Spleen (tissue), 11 donors: ENCODE measurements at regions not wholly inside any gene's neighbourhood (a gene's known extent, or its start where the extent isn't known, plus 50 kb on each side); places are given as distances from the start of the nearest gene placed in this dataset.

Experiments
- DNase-seq: peaks from one replicate; pipeline ENCODE4 v3.0.0-alpha.2; 2020
- H3K27ac ChIP-seq, 8 donors: fragments of 200-600 bp; sonication (generic) in 7 of 8; 1 replicate in 4 of 8; 2 replicates in 4 of 8; pipeline versions ENCODE4 v1.5.0 to v1.8.0; 2016 to 2021; ENCODE audit warnings: inconsistent platforms in 4 of 8, mild to moderate bottlenecking in 4 of 8, moderate library complexity in 1 of 8
- H3K27me3 ChIP-seq, 7 donors: fragments of 200-600 bp; sonication (generic) in 6 of 7; replicated peaks in 1 of 7; 1 replicate in 4 of 7; 2 replicates in 3 of 7; pipeline versions ENCODE4 v1.5.0 to v1.8.0; 2016 to 2021; ENCODE audit warnings: inconsistent platforms in 3 of 7, mild to moderate bottlenecking in 1 of 7
- H3K36me3 ChIP-seq, 6 donors: fragments of 200-600 bp; sonication (generic) in 5 of 6; 1 replicate in 4 of 6; 2 replicates in 2 of 6; pipeline versions ENCODE4 v1.5.0 to v1.8.0; 2016 to 2021; ENCODE audit warnings: inconsistent platforms in 2 of 6
- H3K4me1 ChIP-seq, 6 donors: fragments of 200-600 bp; sonication (generic) in 5 of 6; 1 replicate in 3 of 6; 2 replicates in 3 of 6; pipeline versions ENCODE4 v1.5.0 to v1.8.0; 2016 to 2021; ENCODE audit warnings: inconsistent platforms in 3 of 6
- H3K4me3 ChIP-seq, 8 donors: fragments of 200-600 bp; sonication (generic) in 7 of 8; 1 replicate in 4 of 8; 2 replicates in 4 of 8; pipeline versions ENCODE4 v1.5.0 to v1.8.0; 2016 to 2021; ENCODE audit warnings: inconsistent platforms in 4 of 8, mild to moderate bottlenecking in 4 of 8, moderate library complexity in 2 of 8
- H3K9me3 ChIP-seq, 8 donors: fragments of 200-600 bp; sonication (generic) in 7 of 8; 1 replicate in 4 of 8; 2 replicates in 4 of 8; pipeline versions ENCODE4 v1.5.0 to v1.8.0; 2016 to 2021; ENCODE audit warnings: inconsistent platforms in 4 of 8
- POLR2A ChIP-seq, 3 donors: fragments of 450-650 bp; IDR thresholded peaks; one replicate each; pipeline ENCODE4 v1.5.1; 2017; ENCODE audit warnings: antibody characterized with exemption in 3 of 3, mild to moderate bottlenecking in 1 of 3
- POLR2AphosphoS5 ChIP-seq, 3 donors: sonication (generic); formaldehyde crosslinking; IDR thresholded peaks; one replicate each; pipeline ENCODE4 v1.5.1; 2017; ENCODE audit warnings: antibody characterized with exemption in 3 of 3
- WGBS, 5 donors: extraction: QIAGEN DNeasy Blood & Tissue Kit in 3 of 5; methylation state at CpG; one replicate each; pipeline versions ENCODE4 v1.1.5 to v1.1.7; 2013 to 2018; 5-methylcytosine and 5-hydroxymethylcytosine counted together
- intact Hi-C: fragments of 100-400 bp; cut with DNase I; formaldehyde crosslinking; loops from one replicate; pipeline ENCODE4 v1.15.0; 2023; ENCODE audit warnings: low total_unique reads
- TF ChIP-seq, protein P1 (sequence below), 11 experiments: fragments of 200-600 bp in 7 of 11; fragments of 450-650 bp in 4 of 11; sonication (generic) in 4 of 11; IDR thresholded peaks in 8 of 11; conservative IDR thresholded peaks in 3 of 11; 1 replicate in 7 of 11; 2 replicates in 4 of 11; pipeline versions ENCODE4 v1.4.0 to v1.8.0; 2016 to 2021; ENCODE audit warnings: antibody characterized with exemption in 11 of 11, inconsistent platforms in 4 of 11, mild to moderate bottlenecking in 1 of 11
- donor health status: healthy with polysubstance abuse.
- donor health status: DM: no; HTN: no; CAD: no; lungs with moderate emphysema.
- donor health status: DM: no; HTN: no; CAD: no.
- donor health status: Bipolar disorder and iron deficiency.
- donor health status: healthy.
- donor health status: DM: no; HTN: no; CAD: no.
- donor health status: DM: yes; HTN: yes; CAD: no.

DNA sequence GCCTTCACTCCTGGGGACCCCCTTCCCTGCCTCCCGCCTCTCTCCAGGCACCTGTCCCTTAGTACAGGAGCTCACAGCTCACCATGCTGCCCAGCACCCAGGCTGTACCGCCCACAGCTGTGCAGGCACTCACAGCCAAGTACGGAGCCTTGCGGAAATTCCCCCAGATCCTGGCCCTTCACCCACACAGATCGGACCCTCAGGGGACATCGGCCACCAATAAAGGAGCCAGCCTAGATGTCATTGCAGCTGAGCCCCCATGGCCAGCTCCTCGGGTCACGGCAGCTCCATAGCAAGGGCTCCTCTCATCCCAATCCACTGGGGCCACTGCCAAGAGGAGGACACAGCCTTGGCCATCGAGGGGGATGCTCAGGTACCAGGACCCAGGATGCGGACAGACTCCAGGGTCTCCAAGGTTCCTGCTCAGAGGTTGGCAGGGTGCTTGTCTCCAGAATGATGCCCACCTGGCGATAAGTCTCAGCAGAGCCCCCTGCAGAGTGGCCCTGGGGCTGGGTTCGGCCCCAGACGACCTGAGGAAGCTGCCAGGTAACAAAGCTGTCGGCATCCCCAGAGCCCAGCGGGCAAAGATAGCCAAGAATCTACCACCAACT, 82.3 kb downstream of the YTHDF1 start:
- H3K27me3 ChIP-seq = peaks cover 0 to 60% (median 19%) of the 10 kb centered on the region in 7 donors
- H3K4me1 ChIP-seq = no peaks in the 10 kb centered on the region
- H3K4me3 ChIP-seq = no peak overlapping the region
- no peak overlapping the region for H3K27ac ChIP-seq
- 86 to 92% (median 91%) methylated on average over 11 to 15 of the region's 15 CpGs for WGBS, 5 donors
- no peaks in the 10 kb centered on the region for H3K9me3 ChIP-seq
- peak; percentile 41 for DNase-seq
- H3K36me3 ChIP-seq = no peaks in the 10 kb centered on the region
- intact Hi-C loops = no loop called here
- TF ChIP-seq POLR2A (IDR thresholded peaks at IDR 0.05) (no peak), POLR2AphosphoS5 (IDR thresholded peaks at IDR 0.05) (no peak)
- TF ChIP-seq, protein P1, sequence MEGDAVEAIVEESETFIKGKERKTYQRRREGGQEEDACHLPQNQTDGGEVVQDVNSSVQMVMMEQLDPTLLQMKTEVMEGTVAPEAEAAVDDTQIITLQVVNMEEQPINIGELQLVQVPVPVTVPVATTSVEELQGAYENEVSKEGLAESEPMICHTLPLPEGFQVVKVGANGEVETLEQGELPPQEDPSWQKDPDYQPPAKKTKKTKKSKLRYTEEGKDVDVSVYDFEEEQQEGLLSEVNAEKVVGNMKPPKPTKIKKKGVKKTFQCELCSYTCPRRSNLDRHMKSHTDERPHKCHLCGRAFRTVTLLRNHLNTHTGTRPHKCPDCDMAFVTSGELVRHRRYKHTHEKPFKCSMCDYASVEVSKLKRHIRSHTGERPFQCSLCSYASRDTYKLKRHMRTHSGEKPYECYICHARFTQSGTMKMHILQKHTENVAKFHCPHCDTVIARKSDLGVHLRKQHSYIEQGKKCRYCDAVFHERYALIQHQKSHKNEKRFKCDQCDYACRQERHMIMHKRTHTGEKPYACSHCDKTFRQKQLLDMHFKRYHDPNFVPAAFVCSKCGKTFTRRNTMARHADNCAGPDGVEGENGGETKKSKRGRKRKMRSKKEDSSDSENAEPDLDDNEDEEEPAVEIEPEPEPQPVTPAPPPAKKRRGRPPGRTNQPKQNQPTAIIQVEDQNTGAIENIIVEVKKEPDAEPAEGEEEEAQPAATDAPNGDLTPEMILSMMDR (IDR thresholded peaks at IDR 0.05 in 8 of 11, conservative IDR thresholded peaks at IDR 0.05 in 3 of 11) = no peak

DNA sequence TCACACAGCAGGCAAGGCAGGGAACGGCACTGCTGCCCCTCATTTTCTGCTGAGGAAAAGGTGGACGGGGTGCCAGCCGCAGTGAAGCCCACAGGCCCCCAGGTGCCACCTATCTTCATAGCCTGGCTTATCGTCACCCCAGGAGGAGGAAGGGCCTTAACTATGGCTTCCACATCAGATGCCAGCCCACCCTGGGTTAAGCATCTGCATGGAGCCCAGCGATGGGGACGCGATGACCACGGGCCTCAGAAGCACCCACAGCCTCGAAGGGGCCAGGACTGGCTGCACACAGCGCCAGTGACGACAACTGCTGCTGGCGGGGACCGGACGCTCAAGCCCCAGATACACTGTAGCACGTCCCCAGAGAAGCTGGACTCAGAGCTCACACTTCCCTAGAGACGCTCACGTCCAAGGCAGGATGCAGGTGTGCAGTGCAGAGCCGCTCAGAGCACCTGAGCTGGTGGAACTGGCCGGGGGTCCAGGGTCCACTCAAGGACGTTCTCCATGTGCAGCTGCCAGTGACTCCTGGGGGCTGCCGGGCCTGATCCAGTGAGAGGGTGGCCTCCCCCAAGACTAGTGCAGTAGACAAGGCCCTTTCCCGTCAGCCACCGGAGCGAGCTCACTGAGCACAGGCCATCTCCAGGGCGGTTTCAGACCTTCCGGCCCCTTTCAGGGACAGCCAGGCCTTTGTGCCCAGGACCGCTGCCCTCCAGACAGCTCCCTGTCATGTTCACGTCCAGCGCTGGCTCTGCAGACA, 83.0 kb downstream of the YTHDF1 start:
- no peaks in the 10 kb centered on the region for H3K4me1 ChIP-seq
- H3K36me3 ChIP-seq = no peaks in the 10 kb centered on the region
- 81 to 88% (median 87%) methylated on average over 9 to 29 of the region's 29 CpGs for WGBS, 5 donors
- no peak for TF ChIP-seq POLR2A (IDR thresholded peaks at IDR 0.05)
- TF ChIP-seq POLR2AphosphoS5 (IDR thresholded peaks at IDR 0.05) = no peak
- TF ChIP-seq, protein P1 (IDR thresholded peaks at IDR 0.05 in 8 of 11, conservative IDR thresholded peaks at IDR 0.05 in 3 of 11) = no peak
- intact Hi-C loops = no loop called here
- H3K27me3 ChIP-seq = peaks cover 0 to 60% (median 19%) of the 10 kb centered on the region in 7 donors
- no peak overlapping the region for H3K4me3 ChIP-seq
- no peak overlapping the region for H3K27ac ChIP-seq
- DNase-seq = peak; percentile 61
- H3K9me3 ChIP-seq = no peaks in the 10 kb centered on the region

DNA sequence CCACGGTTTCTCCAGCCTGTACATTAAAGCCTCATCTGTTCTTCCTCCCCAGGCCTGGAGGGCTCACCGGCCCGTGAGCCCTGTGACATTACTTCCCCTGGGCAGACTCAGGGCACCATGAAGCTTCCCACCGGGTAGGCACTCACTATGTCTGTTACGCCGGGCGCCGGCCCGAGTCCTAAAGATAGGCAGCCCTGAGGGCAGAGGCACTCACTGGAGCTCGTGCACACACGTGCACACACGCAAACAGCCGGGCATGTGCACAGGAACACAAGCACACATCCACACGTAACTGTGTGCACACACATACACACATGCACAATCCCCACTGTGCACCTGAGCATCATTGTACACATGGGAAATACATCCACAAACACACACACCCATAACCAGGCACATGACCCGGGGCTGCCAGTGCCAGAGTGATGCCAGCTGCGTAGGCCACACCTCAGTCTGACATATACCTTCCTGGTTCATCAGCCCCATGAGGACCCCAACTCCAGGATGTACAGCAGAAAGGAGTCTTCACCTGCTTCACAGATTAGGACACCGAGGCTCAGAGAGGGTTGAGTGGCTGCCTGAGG, 83.7 kb downstream of the YTHDF1 start:
- intact Hi-C loops = no loop called here
- WGBS, 5 donors = 73 to 91% (median 86%) methylated on average over 11 to 17 of the region's 17 CpGs
- TF ChIP-seq POLR2A (IDR thresholded peaks at IDR 0.05) (no peak), POLR2AphosphoS5 (IDR thresholded peaks at IDR 0.05) (no peak)
- TF ChIP-seq, protein P1 (IDR thresholded peaks at IDR 0.05 in 8 of 11, conservative IDR thresholded peaks at IDR 0.05 in 3 of 11) = no peak
- no peaks in the 10 kb centered on the region for H3K4me1 ChIP-seq
- peak; percentile 67 for DNase-seq
- no peaks in the 10 kb centered on the region for H3K36me3 ChIP-seq
- H3K4me3 ChIP-seq = no peak overlapping the region
- H3K27me3 ChIP-seq = peaks cover 0 to 61% (median 19%) of the 10 kb centered on the region in 7 donors
- H3K27ac ChIP-seq = no peak overlapping the region
- H3K9me3 ChIP-seq = no peaks in the 10 kb centered on the region
